Heart right ventricle (tissue), 16 donors: ENCODE measurements at regions not wholly inside any gene's neighbourhood (a gene's known extent, or its start where the extent isn't known, plus 50 kb on each side); places are given as distances from the start of the nearest gene placed in this dataset.

Experiments used
- ATAC-seq, 8 donors: fragments of 200-7000 bp; cut with Tn5 transposase; one replicate each; pipeline ENCODE4 v1.9.1; 2020; ENCODE audit warnings: mild to moderate bottlenecking in 8 of 8, moderate library complexity in 8 of 8, moderate number of reproducible peaks in 1 of 8
- DNase-seq, 2 donors: peaks; one replicate each; pipeline ENCODE4 v3.0.0-alpha.2; 2020
- H3K27ac ChIP-seq, 10 donors: fragments of 200-600 bp; sonication (generic) in 2 of 10; one replicate each; pipeline versions ENCODE4 v1.5.0 to v1.8.0; 2020 to 2022; ENCODE audit warnings: mild to moderate bottlenecking in 3 of 10
- H3K27me3 ChIP-seq, 7 donors: fragments of 200-600 bp; one replicate each; pipeline ENCODE4 v1.8.0; 2021 to 2022; ENCODE audit warnings: mild to moderate bottlenecking in 2 of 7
- H3K36me3 ChIP-seq, 9 donors: fragments of 200-600 bp; sonication (generic) in 1 of 9; one replicate each; pipeline versions ENCODE4 v1.5.0 to v1.8.0; 2020 to 2022; ENCODE audit warnings: mild to moderate bottlenecking in 2 of 9
- H3K4me1 ChIP-seq, 9 donors: fragments of 200-600 bp; sonication (generic) in 1 of 9; one replicate each; pipeline versions ENCODE4 v1.5.0 to v1.8.0; 2020 to 2022; ENCODE audit warnings: mild to moderate bottlenecking in 4 of 9
- H3K4me3 ChIP-seq, 10 donors: fragments of 200-600 bp; sonication (generic) in 2 of 10; one replicate each; pipeline versions ENCODE4 v1.5.0 to v1.8.0; 2020 to 2022; ENCODE audit warnings: mild to moderate bottlenecking in 7 of 10, moderate library complexity in 2 of 10
- H3K9me3 ChIP-seq, 11 donors: fragments of 200-600 bp in 10 of 11; sonication (generic) in 2 of 11; one replicate each; pipeline versions ENCODE4 v1.5.0 to v1.8.0; 2013 to 2022; ENCODE audit warnings: mild to moderate bottlenecking in 2 of 11, control low read depth in 1 of 11, moderate library complexity in 1 of 11
- WGBS, 2 donors: extraction: QIAGEN DNeasy Blood & Tissue Kit; methylation state at CpG; one replicate each; pipeline ENCODE4 v1.1.7; 2013; ENCODE audit warnings: inconsistent platforms in 1 of 2; 5-methylcytosine and 5-hydroxymethylcytosine counted together
- intact Hi-C, 10 donors: fragments of 100-400 bp; cut with DNase I; formaldehyde crosslinking; loops; one replicate each; pipeline versions ENCODE4 v1.11.1 to v1.14.2; 2022
- TF ChIP-seq, protein P1 (sequence below), 9 donors: fragments of 200-600 bp; sonication (generic) in 2 of 9; IDR thresholded peaks; one replicate each; pipeline versions ENCODE4 v1.5.0 to v1.8.0; 2021 to 2022; ENCODE audit warnings: antibody characterized with exemption in 9 of 9, mild to moderate bottlenecking in 5 of 9, moderate library complexity in 1 of 9
- donor health status: Arrhythmogenic right ventricular cardiomyopathy.
- donor health status: ischemic (EF 13 %, LVEDD 7.1; RV severe dilation, severe dysfunction).
- donor health status: healthy with polysubstance abuse.
- donor health status: DM: no; HTN: yes; CAD: no.
- donor health status: DM: no; HTN: no; CAD: no.
- donor health status: ischemic (EF 25% LVEDD 6.9; RV normal size, moderate dysfunction).
- donor health status: ischemic (EF 25% LVEDD 5.7; RV mildly dilated, moderate dysfunction).
- donor health status: healthy.
- donor health status: DM: yes; HTN: yes; CAD: no.
- donor health status: Ischemic cardiomyopathy.
- donor health status: ischemic (EF 35%, LVEDD 5.7; RV mildly dilated, moderate dysfunction).
- donor health status: nonischemic (EF 11% LVEDD 7.7; RV severe dilation, severe dysfunction).
- donor health status: DM: yes; HTN: yes; CAD: no.
- donor health status: PGD.
- donor health status: ischemic (EF 29% LVEDD 5.4; RV normal size, mild dysfunction).
- donor health status: nonischemic (EF 23%, LVEDD 6.1; RV moderate dilation, normal function).

DNA sequence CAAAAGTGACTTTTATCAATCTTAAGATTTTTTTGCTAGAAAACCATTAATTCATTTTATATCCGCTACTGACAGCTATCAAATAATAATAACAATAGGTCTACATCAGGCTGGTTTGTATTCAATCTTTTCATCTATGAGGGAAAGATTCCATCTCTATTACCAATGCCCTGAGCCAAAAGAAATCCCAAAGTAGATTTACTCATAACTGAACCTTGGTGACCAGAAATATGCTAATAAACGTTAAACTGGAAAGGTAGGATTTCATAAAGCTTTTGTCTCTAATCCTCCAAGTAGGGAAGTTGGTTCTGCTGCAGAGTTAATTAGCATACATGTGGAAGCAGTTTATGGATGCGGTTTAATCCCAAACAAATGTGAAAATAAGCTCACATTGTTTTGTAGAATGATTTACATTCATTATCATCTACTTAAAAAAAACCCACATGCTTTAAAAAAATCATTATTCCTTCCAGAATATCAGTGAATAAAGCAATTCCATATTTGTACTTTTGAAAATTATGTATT lies 715.5 kb downstream of the CETN3 start:
- 77 to 87% methylated on average over 3 of the region's 3 CpGs for WGBS, 2 donors
- no peaks in the 10 kb centered on the region for H3K36me3 ChIP-seq
- H3K4me1 ChIP-seq: no peaks in the 10 kb centered on the region
- DNase-seq: no peak
- no peak overlapping the region for H3K4me3 ChIP-seq
- TF ChIP-seq, protein P1, sequence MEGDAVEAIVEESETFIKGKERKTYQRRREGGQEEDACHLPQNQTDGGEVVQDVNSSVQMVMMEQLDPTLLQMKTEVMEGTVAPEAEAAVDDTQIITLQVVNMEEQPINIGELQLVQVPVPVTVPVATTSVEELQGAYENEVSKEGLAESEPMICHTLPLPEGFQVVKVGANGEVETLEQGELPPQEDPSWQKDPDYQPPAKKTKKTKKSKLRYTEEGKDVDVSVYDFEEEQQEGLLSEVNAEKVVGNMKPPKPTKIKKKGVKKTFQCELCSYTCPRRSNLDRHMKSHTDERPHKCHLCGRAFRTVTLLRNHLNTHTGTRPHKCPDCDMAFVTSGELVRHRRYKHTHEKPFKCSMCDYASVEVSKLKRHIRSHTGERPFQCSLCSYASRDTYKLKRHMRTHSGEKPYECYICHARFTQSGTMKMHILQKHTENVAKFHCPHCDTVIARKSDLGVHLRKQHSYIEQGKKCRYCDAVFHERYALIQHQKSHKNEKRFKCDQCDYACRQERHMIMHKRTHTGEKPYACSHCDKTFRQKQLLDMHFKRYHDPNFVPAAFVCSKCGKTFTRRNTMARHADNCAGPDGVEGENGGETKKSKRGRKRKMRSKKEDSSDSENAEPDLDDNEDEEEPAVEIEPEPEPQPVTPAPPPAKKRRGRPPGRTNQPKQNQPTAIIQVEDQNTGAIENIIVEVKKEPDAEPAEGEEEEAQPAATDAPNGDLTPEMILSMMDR (IDR thresholded peaks at IDR 0.05): no peak
- no peak overlapping the region for H3K27ac ChIP-seq
- H3K27me3 ChIP-seq: no peaks in the 10 kb centered on the region
- intact Hi-C loops: no loop called here
- no peaks in the 10 kb centered on the region for H3K9me3 ChIP-seq
- ATAC-seq: no peak

DNA sequence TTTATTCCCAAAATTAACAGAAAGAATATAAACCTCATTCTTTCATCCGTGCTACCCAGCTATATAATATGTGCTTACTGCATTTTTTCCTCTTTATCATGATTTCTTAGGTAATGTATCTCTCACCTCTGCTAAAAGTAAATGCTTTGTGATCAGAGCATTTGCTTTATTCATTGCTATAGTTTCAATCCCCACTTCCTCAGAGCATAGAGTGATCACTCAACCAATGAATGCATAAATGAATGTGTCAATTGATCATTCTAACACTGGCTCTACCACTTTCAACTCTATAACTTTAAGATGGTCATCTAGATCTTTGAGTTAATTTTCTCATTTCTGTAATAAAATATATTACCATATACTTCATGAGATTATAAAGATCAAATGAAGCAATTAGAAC lies 719.2 kb downstream of the CETN3 start:
- Histone ChIP-seq H3K4me3 (no peak overlapping the region), H3K9me3 (no peaks in the 10 kb centered on the region), H3K27ac (no peak overlapping the region), H3K36me3 (no peaks in the 10 kb centered on the region), H3K4me1 (no peaks in the 10 kb centered on the region), H3K27me3 (no peaks in the 10 kb centered on the region)
- intact Hi-C loops: no loop called here
- ATAC-seq (no peak), DNase-seq (no peak)
- TF ChIP-seq, protein P1 (IDR thresholded peaks at IDR 0.05): no peak
- WGBS, 2 donors: 96 to 97% methylated on average over 1 of the region's 1 CpG

DNA sequence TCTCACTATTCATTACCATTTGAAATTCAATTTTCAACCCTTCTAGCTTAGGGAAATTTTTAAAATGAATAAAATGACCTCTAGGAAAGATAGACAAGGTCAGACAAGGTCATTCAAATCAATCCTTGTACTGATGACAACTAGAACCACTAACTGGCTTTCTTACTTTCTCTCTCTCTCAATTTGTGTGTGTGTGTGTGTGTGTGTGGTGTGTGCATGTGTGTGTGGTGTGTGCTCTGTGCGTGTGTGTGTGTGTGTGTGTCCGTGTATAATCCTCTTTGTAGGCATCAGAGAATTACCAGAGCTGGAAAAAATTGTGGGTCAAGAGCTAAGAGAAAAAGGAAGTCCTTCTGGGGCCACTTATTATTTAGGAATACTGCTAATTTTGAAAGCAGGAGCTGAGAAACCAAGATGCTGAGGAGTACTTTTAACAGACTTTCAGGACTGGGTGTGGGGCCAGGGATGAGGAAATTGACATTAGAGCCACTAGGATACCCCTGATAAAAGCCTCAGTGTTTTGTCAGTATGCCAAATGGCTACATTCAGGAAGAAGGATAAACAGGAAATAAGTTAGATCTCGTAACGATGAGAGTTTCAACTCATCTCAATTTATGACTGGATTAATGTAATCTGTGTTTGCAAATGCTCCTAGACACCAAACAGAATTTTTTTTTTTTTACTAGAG lies 723.3 kb downstream of the CETN3 start:
- H3K27ac ChIP-seq: no peak overlapping the region
- no peaks in the 10 kb centered on the region for H3K36me3 ChIP-seq
- WGBS, 2 donors: 31 to 55% methylated on average over 4 of the region's 4 CpGs
- no peaks in the 10 kb centered on the region for H3K4me1 ChIP-seq
- intact Hi-C loops: no loop called here
- DNase-seq (no peak), ATAC-seq (no peak)
- TF ChIP-seq, protein P1 (IDR thresholded peaks at IDR 0.05): no peak
- H3K9me3 ChIP-seq: peaks cover 0 to 8% (median 0%) of the 10 kb centered on the region in 11 donors
- H3K4me3 ChIP-seq: no peak overlapping the region
- H3K27me3 ChIP-seq: no peaks in the 10 kb centered on the region

DNA sequence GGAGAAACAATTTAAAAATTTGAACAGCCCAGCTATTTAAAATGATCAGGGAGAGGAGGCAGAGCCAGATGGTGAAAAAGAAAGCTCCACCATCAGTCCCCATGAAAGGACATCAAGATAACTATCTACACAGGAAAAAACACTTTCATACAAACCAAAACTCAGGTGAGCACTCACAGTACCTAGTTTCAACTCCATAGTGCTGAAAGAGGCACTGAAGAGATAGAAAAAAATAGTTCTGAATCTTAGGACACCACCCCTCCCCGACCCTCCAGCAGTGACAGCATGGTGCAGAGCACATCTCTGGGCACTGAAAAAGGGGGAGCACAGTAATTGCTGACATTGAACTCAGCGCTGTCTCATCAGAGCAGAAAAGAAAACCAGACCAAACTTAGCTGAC lies 732.9 kb downstream of the CETN3 start:
- Histone ChIP-seq H3K9me3 (peaks cover 0 to 14% (median 0%) of the 10 kb centered on the region in 11 donors), H3K27ac (no peak overlapping the region), H3K4me3 (no peak overlapping the region), H3K36me3 (no peaks in the 10 kb centered on the region), H3K4me1 (no peaks in the 10 kb centered on the region), H3K27me3 (no peaks in the 10 kb centered on the region)
- 86 to 96% methylated on average over 2 of the region's 2 CpGs for WGBS, 2 donors
- intact Hi-C loops: no loop called here
- DNase-seq (no peak), ATAC-seq (no peak)
- TF ChIP-seq, protein P1 (IDR thresholded peaks at IDR 0.05): no peak
